ENCODE measurements at regions not wholly inside any gene's neighbourhood (a gene's known extent, or its start where the extent isn't known, plus 50 kb on each side); places are given as distances from the start of the nearest gene placed in this dataset.

GRCh38 chr16:51211148-51211547 is 60.1 kb upstream of the SALL1 start:
- ChIA-PET RAD21 (ENCODE audit: low non-redundant PET in 1 of 2, low total read pairs in 2 of 2, uncharacterized antibody in 2 of 2, unreplicated experiment in 2 of 2) (no interaction called here), CTCF (no interaction called here), POLR2A (no interaction called here)
- DNase-seq (ENCODE audit: low read depth, low spot score) (no peak), ATAC-seq (no peak)
- Histone ChIP-seq H2AFZ (ENCODE audit: low read depth, low read length, poor library complexity, severe bottlenecking) (no peak overlapping the region), H3K9ac (ENCODE audit: low read length) (no peak overlapping the region), H3K4me1 (ENCODE audit: control insufficient read depth in 1 of 2, insufficient read depth in 2 of 2, low read length in 2 of 2) (no peaks in the 10 kb centered on the region), H3K79me2 (ENCODE audit: insufficient read depth, low read length) (no peaks in the 10 kb centered on the region), H3K4me2 (ENCODE audit: low read length) (no peak overlapping the region), H3K36me3 (ENCODE audit: control insufficient read depth in 1 of 2, insufficient read depth in 2 of 2, low read length in 2 of 2) (no peaks in the 10 kb centered on the region), H3K9me2 (ENCODE audit: insufficient read depth) (no peaks in the 10 kb centered on the region), H3K27me3 (ENCODE audit: insufficient read depth, low read length) (no peaks in the 10 kb centered on the region), H3K9me3 (ENCODE audit: control insufficient read depth in 1 of 2, insufficient read depth in 1 of 2, low read depth in 1 of 2, low read length in 2 of 2) (peaks cover 0 to 9% of the 10 kb centered on the region in 2 experiments; a peak in 1 of 4 replicates), H4K20me1 (ENCODE audit: insufficient read depth) (no peaks in the 10 kb centered on the region), H3K27ac (ENCODE audit: low read depth, low read length) (no peak overlapping the region), H3K4me3 (replicated peaks in 1 of 2; ENCODE audit: low read depth in 1 of 2, low read length in 2 of 2) (no peak overlapping the region)
- TF ChIP-seq POLR2AphosphoS5 (IDR thresholded peaks at IDR 0.05; ENCODE audit: low read depth, low read length): no peak
- no peak for TF ChIP-seq REST (IDR thresholded peaks at IDR 0.05; ENCODE audit: low read depth)
- no peak for TF ChIP-seq EZH2 (IDR thresholded peaks at IDR 0.05)
- no peak for TF ChIP-seq ZNF274 (IDR thresholded peaks at IDR 0.05; ENCODE audit: low read depth, low read length)
- TF ChIP-seq ELF1 (IDR thresholded peaks at IDR 0.05; ENCODE audit: borderline replicate concordance, low read depth): no peak
- no peak for TF ChIP-seq CEBPB (IDR thresholded peaks at IDR 0.05; ENCODE audit: low read depth)
- intact Hi-C loops (cut with micrococcal nuclease): no loop called here
- no TSS peak for BruUV-seq (replicated peaks)

GRCh38 chr16:51210087-51210486 is 59.0 kb upstream of the SALL1 start:
- Histone ChIP-seq H3K4me2 (ENCODE audit: low read length) (no peak overlapping the region), H4K20me1 (ENCODE audit: insufficient read depth) (no peaks in the 10 kb centered on the region), H3K4me1 (ENCODE audit: control insufficient read depth in 1 of 2, insufficient read depth in 2 of 2, low read length in 2 of 2) (no peaks in the 10 kb centered on the region), H2AFZ (ENCODE audit: low read depth, low read length, poor library complexity, severe bottlenecking) (no peak overlapping the region), H3K9me2 (ENCODE audit: insufficient read depth) (no peaks in the 10 kb centered on the region), H3K79me2 (ENCODE audit: insufficient read depth, low read length) (no peaks in the 10 kb centered on the region), H3K9ac (ENCODE audit: low read length) (no peak overlapping the region), H3K9me3 (ENCODE audit: control insufficient read depth in 1 of 2, insufficient read depth in 1 of 2, low read depth in 1 of 2, low read length in 2 of 2) (peaks cover 0 to 5% of the 10 kb centered on the region in 2 experiments; a peak in 1 of 4 replicates), H3K4me3 (replicated peaks in 1 of 2; ENCODE audit: low read depth in 1 of 2, low read length in 2 of 2) (no peak overlapping the region), H3K27ac (ENCODE audit: low read depth, low read length) (no peak overlapping the region), H3K36me3 (ENCODE audit: control insufficient read depth in 1 of 2, insufficient read depth in 2 of 2, low read length in 2 of 2) (no peaks in the 10 kb centered on the region), H3K27me3 (ENCODE audit: insufficient read depth, low read length) (no peaks in the 10 kb centered on the region)
- ATAC-seq (no peak), DNase-seq (ENCODE audit: low read depth, low spot score) (no peak)
- ChIA-PET RAD21 (ENCODE audit: low non-redundant PET in 1 of 2, low total read pairs in 2 of 2, uncharacterized antibody in 2 of 2, unreplicated experiment in 2 of 2) (no interaction called here), CTCF (no interaction called here), POLR2A (no interaction called here)
- TF ChIP-seq EGR1 (IDR thresholded peaks at IDR 0.05; ENCODE audit: low read depth) (no peak), ZFX (IDR thresholded peaks at IDR 0.05) (no peak)
- no TSS peak for BruUV-seq (replicated peaks)
- intact Hi-C loops (cut with micrococcal nuclease): no loop called here
